Neural progenitor cell (in vitro differentiated cells): ENCODE measurements at regions not wholly inside any gene's neighbourhood (a gene's known extent, or its start where the extent isn't known, plus 50 kb on each side); places are given as distances from the start of the nearest gene placed in this dataset.

Source experiments
- DNase-seq: peaks from one replicate; pipeline ENCODE4 v3.0.0-alpha.2; 2016; ENCODE audit warnings: low spot score
- H2AFZ ChIP-seq: fragments of 200-600 bp; sonication (generic); replicated peaks from 2 replicates; pipeline ENCODE4 v1.6.1; 2016; ENCODE audit warnings: antibody characterized with exemption
- H3F3A ChIP-seq: fragments of 200-600 bp; sonication (generic); 2 replicates; pipeline ENCODE4 v1.6.1; 2016; ENCODE audit warnings: antibody characterized with exemption, low read depth
- H3K27ac ChIP-seq: fragments of 200-600 bp; sonication (generic); 2 replicates; pipeline ENCODE4 v1.5.1; 2016; ENCODE audit warnings: mild to moderate bottlenecking
- H3K27me3 ChIP-seq: fragments of 200-600 bp; sonication (generic); 2 replicates; pipeline ENCODE4 v1.6.1; 2016; ENCODE audit warnings: mild to moderate bottlenecking, moderate library complexity
- H3K36me3 ChIP-seq: fragments of 200-600 bp; sonication (generic); 2 replicates; pipeline ENCODE4 v1.5.1; 2016
- H3K4me1 ChIP-seq: fragments of 200-600 bp; sonication (generic); 2 replicates; pipeline ENCODE4 v1.6.1; 2016; ENCODE audit warnings: mixed run types
- H3K4me2 ChIP-seq: fragments of 200-600 bp; sonication (generic); 2 replicates; pipeline ENCODE4 v1.6.1; 2016
- H3K4me3 ChIP-seq: fragments of 200-600 bp; sonication (generic); 2 replicates; pipeline ENCODE4 v1.5.1; 2016
- H3K79me2 ChIP-seq: fragments of 200-600 bp; sonication (generic); 2 replicates; pipeline ENCODE4 v1.6.1; 2016; ENCODE audit warnings: low read depth
- H3K9ac ChIP-seq: fragments of 200-600 bp; sonication (generic); 2 replicates; pipeline ENCODE4 v1.6.1; 2016
- H3K9me3 ChIP-seq: fragments of 200-600 bp; sonication (generic); 2 replicates; pipeline ENCODE4 v1.5.1; 2016; ENCODE audit warnings: low read depth
- H4K20me1 ChIP-seq: fragments of 200-600 bp; sonication (generic); 2 replicates; pipeline ENCODE4 v1.6.1; 2016; ENCODE audit warnings: low read depth
- H3K27ac Mint-ChIP-seq: 3 replicates; pipeline ENCODE4 v1.8.0; 2021; ENCODE audit warnings: mixed read lengths
- H3K27me3 Mint-ChIP-seq: 2 replicates; pipeline ENCODE4 v1.8.0; 2022; ENCODE audit warnings: low read depth, mild to moderate bottlenecking, inconsistent platforms, moderate library complexity, mixed read lengths; ENCODE audit not compliant: insufficient read depth
- H3K36me3 Mint-ChIP-seq: 3 replicates; pipeline ENCODE4 v1.8.0; 2021; ENCODE audit warnings: mixed read lengths
- H3K4me1 Mint-ChIP-seq: 3 replicates; pipeline ENCODE4 v1.8.0; 2021; ENCODE audit warnings: mixed read lengths
- H3K4me3 Mint-ChIP-seq: 3 replicates; pipeline ENCODE4 v1.8.0; 2021; ENCODE audit warnings: mild to moderate bottlenecking, moderate library complexity, mixed read lengths
- H3K9me3 Mint-ChIP-seq: 3 replicates; pipeline ENCODE4 v1.8.0; 2020; ENCODE audit warnings: mixed read lengths
- EZH2 ChIP-seq: fragments of 200-600 bp; sonication (generic); IDR thresholded peaks from 2 replicates; pipeline ENCODE4 v1.6.1; 2017; ENCODE audit warnings: antibody characterized with exemption, mild to moderate bottlenecking, moderate library complexity
- EZH2phosphoT487 ChIP-seq: fragments of 200-600 bp; sonication (generic); IDR thresholded peaks from 2 replicates; pipeline ENCODE4 v1.6.1; 2017; ENCODE audit warnings: antibody characterized with exemption
- TF ChIP-seq, protein P1 (sequence below): fragments of 200-600 bp; sonication (generic); IDR thresholded peaks from 2 replicates; pipeline ENCODE4 v1.5.1; 2017; ENCODE audit warnings: antibody characterized with exemption, mild to moderate bottlenecking

DNA sequence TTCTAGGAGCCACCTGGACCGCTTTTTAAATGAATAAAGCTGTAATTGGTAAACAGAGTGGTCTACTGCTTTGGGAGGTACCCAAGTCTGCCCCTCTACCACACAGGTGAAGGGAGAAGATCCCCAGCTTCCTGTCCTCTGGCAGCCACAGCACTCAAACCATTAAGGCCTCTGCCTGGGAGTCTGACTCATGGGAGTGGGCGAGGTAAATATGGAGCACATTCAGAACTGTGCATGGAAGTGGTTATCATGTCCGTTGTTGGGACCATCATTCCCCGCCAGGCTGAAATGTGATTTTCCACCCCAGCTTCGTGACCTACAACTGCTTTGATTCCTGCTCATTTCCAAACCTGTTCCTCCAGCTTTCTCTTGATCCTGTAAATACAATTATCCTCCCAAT, 59.5 kb upstream of the ALDH1B1 start:
- Histone ChIP-seq H3F3A (no peaks in the 10 kb centered on the region), H3K4me3 (no peak overlapping the region), H3K27me3 (no peaks in the 10 kb centered on the region), H4K20me1 (no peaks in the 10 kb centered on the region), H3K27ac (no peak overlapping the region), H3K4me2 (no peak overlapping the region), H3K36me3 (no peaks in the 10 kb centered on the region), H3K9ac (no peak overlapping the region), H3K79me2 (no peaks in the 10 kb centered on the region), H3K4me1 (peaks cover 15% of the 10 kb centered on the region), H2AFZ (no peak overlapping the region), H3K9me3 (no peaks in the 10 kb centered on the region)
- no peaks in the 10 kb centered on the region for H3K36me3 Mint-ChIP-seq
- H3K9me3 Mint-ChIP-seq: no peaks in the 10 kb centered on the region
- no peak overlapping the region for H3K4me3 Mint-ChIP-seq
- no peak for DNase-seq
- H3K4me1 Mint-ChIP-seq: peaks cover 32% of the 10 kb centered on the region
- H3K27ac Mint-ChIP-seq: no peak overlapping the region
- TF ChIP-seq EZH2phosphoT487 (no peak), EZH2 (no peak)
- TF ChIP-seq, protein P1, sequence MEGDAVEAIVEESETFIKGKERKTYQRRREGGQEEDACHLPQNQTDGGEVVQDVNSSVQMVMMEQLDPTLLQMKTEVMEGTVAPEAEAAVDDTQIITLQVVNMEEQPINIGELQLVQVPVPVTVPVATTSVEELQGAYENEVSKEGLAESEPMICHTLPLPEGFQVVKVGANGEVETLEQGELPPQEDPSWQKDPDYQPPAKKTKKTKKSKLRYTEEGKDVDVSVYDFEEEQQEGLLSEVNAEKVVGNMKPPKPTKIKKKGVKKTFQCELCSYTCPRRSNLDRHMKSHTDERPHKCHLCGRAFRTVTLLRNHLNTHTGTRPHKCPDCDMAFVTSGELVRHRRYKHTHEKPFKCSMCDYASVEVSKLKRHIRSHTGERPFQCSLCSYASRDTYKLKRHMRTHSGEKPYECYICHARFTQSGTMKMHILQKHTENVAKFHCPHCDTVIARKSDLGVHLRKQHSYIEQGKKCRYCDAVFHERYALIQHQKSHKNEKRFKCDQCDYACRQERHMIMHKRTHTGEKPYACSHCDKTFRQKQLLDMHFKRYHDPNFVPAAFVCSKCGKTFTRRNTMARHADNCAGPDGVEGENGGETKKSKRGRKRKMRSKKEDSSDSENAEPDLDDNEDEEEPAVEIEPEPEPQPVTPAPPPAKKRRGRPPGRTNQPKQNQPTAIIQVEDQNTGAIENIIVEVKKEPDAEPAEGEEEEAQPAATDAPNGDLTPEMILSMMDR: no peak
- peaks cover 10% of the 10 kb centered on the region for H3K27me3 Mint-ChIP-seq

DNA sequence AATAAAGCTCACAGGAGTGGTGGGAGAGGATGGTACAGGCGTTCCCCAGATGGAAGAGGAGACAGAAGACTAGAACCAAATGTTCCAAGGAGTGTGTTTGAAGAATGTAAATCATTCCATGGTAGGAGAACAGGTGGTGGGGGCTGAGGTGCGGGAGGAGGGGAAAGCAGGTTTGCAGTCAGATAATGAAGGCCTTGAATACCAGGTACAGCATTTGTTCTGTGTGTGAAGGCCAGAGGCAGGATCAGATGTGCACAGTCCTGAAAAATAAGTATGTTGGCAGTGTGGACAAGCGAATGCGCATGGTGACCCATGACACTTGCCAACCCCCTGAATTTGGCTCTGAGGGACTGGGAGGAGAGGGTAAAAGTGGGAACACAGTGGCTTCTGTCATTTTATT, 59.9 kb upstream of the ALDH1B1 start:
- H3K4me3 Mint-ChIP-seq: no peak overlapping the region
- Histone ChIP-seq H3K36me3 (no peaks in the 10 kb centered on the region), H3K79me2 (no peaks in the 10 kb centered on the region), H2AFZ (no peak overlapping the region), H3K4me2 (no peak overlapping the region), H4K20me1 (no peaks in the 10 kb centered on the region), H3K4me3 (no peak overlapping the region), H3K9ac (no peak overlapping the region), H3K27ac (no peak overlapping the region), H3K27me3 (no peaks in the 10 kb centered on the region), H3F3A (no peaks in the 10 kb centered on the region), H3K4me1 (peaks cover 15% of the 10 kb centered on the region), H3K9me3 (no peaks in the 10 kb centered on the region)
- H3K4me1 Mint-ChIP-seq: peaks cover 31% of the 10 kb centered on the region
- H3K9me3 Mint-ChIP-seq: no peaks in the 10 kb centered on the region
- H3K27ac Mint-ChIP-seq: no peak overlapping the region
- H3K27me3 Mint-ChIP-seq: peaks cover 10% of the 10 kb centered on the region
- TF ChIP-seq, protein P1: no peak
- no peak for TF ChIP-seq EZH2phosphoT487
- no peak for TF ChIP-seq EZH2
- DNase-seq: no peak
- no peaks in the 10 kb centered on the region for H3K36me3 Mint-ChIP-seq

DNA sequence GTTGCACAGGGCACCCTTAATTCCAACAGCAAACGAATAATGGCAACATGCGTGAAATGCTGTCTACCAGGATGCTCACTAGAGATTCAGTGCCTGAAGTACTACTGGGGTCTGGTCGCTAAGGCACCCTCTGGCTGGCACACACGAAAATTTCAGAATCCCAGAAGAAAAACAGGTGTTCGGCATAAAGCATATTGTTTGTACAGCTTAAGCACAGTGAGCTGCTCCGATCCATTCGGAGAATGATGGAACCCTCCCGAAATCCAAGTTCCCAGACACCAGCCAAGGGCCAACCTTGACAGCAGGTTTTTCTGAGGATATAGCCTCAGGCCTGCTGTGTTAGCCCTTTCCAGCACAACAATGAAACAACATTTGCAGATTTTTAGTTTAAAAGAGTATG, 61.4 kb upstream of the ALDH1B1 start:
- H3K79me2 ChIP-seq: no peaks in the 10 kb centered on the region
- Mint-ChIP-seq H3K27me3 (peaks cover 11% of the 10 kb centered on the region), H3K36me3 (no peaks in the 10 kb centered on the region), H3K9me3 (peaks cover 2% of the 10 kb centered on the region), H3K27ac (no peak overlapping the region), H3K4me3 (no peak overlapping the region), H3K4me1 (peaks cover 21% of the 10 kb centered on the region)
- no peak overlapping the region for H2AFZ ChIP-seq
- H3F3A ChIP-seq: no peaks in the 10 kb centered on the region
- H3K27me3 ChIP-seq: no peaks in the 10 kb centered on the region
- no peaks in the 10 kb centered on the region for H4K20me1 ChIP-seq
- no peak for DNase-seq
- H3K4me1 ChIP-seq: peaks cover under 1% of the 10 kb centered on the region
- H3K4me2 ChIP-seq: no peak overlapping the region
- H3K4me3 ChIP-seq: no peak overlapping the region
- no peaks in the 10 kb centered on the region for H3K36me3 ChIP-seq
- no peak overlapping the region for H3K27ac ChIP-seq
- H3K9ac ChIP-seq: no peak overlapping the region
- H3K9me3 ChIP-seq: no peaks in the 10 kb centered on the region
- TF ChIP-seq EZH2phosphoT487 (no peak), EZH2 (no peak)
- TF ChIP-seq, protein P1: no peak

DNA sequence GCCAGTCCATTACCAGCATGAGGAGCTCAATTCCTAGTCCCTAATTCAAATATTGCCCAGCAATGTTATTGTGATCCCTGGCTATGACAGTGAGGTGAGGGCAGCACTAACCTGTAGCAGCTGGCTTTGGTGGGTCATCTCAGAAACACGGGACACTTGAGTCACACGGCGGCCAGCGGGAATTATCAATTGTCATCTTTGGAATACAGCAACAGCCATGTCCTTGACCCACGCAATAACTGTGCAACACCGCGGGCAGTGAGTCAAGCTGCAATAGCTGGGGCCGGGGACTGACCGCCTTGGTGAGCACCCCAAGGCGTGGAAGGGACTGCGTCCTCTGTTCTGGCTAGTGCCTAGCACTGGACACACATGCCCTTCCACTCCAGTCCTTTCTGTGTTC, 62.5 kb upstream of the ALDH1B1 start:
- Histone ChIP-seq H3K36me3 (no peaks in the 10 kb centered on the region), H3K79me2 (no peaks in the 10 kb centered on the region), H3K4me2 (no peak overlapping the region), H3K9ac (no peak overlapping the region), H2AFZ (no peak overlapping the region), H3K4me1 (no peaks in the 10 kb centered on the region), H3K27ac (no peak overlapping the region), H4K20me1 (no peaks in the 10 kb centered on the region), H3K9me3 (no peaks in the 10 kb centered on the region), H3K4me3 (no peak overlapping the region), H3F3A (no peaks in the 10 kb centered on the region), H3K27me3 (no peaks in the 10 kb centered on the region)
- peaks cover 18% of the 10 kb centered on the region for H3K4me1 Mint-ChIP-seq
- TF ChIP-seq EZH2 (no peak), EZH2phosphoT487 (no peak)
- TF ChIP-seq, protein P1: no peak
- H3K27me3 Mint-ChIP-seq: peaks cover 7% of the 10 kb centered on the region
- no peaks in the 10 kb centered on the region for H3K36me3 Mint-ChIP-seq
- peaks cover 3% of the 10 kb centered on the region for H3K9me3 Mint-ChIP-seq
- DNase-seq: no peak
- H3K27ac Mint-ChIP-seq: no peak overlapping the region
- no peak overlapping the region for H3K4me3 Mint-ChIP-seq
